Breast epithelium (tissue), 3 donors: ENCODE measurements at regions not wholly inside any gene's neighbourhood (a gene's known extent, or its start where the extent isn't known, plus 50 kb on each side); places are given as distances from the start of the nearest gene placed in this dataset.
"Not testable (repeated sequence)": the region's sequence is repeated elsewhere in the genome, so short reads cannot be mapped to it uniquely, and the experiment has no call there.

Experiments
- CTCF ChIP-seq, 3 donors: fragments of 450-650 bp; IDR thresholded peaks; one replicate each; pipeline ENCODE4 v1.5.1; 2016 to 2017; ENCODE audit warnings: antibody characterized with exemption in 3 of 3, mild to moderate bottlenecking in 3 of 3, moderate library complexity in 3 of 3
- POLR2A ChIP-seq: fragments of 450-650 bp; IDR thresholded peaks from one replicate; pipeline ENCODE4 v1.6.1; 2016; ENCODE audit warnings: antibody characterized with exemption, mild to moderate bottlenecking, moderate library complexity
- POLR2AphosphoS5 ChIP-seq, 3 donors: sonication (generic); formaldehyde crosslinking; IDR thresholded peaks; one replicate each; pipeline ENCODE4 v1.6.1; 2017; ENCODE audit warnings: antibody characterized with exemption in 3 of 3

DNA sequence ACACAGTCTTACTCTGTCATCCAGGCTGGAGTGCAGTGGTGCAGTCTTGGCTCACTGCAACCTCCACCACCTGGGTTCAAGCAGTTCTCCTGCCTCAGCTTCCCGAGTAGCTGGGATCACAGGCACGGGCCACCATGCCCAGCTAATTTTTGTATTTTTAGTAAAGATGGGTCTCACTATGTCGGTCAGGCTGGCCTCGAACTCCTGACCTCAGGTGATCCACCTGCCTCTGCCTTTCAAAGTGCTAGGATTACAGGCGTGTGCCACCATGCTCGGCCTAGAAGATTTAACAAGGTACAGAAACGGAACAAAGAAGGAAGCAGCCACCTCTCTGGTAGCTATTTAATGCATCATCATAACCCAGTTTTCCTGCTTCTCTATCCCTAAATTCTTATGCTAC, 113.8 kb downstream of the LARP7 start:
- TF ChIP-seq CTCF (IDR thresholded peaks at IDR 0.05); POLR2A; POLR2AphosphoS5 (IDR thresholded peaks at IDR 0.05): not testable (repeated sequence)
